ENCODE measurements at regions not wholly inside any gene's neighbourhood (a gene's known extent, or its start where the extent isn't known, plus 50 kb on each side); places are given as distances from the start of the nearest gene placed in this dataset.

GRCh38 chr1:196007763-196008162 is 600.5 kb downstream of the KCNT2 start:
- TF ChIP-seq CTCF (IDR thresholded peaks at IDR 0.05; ENCODE audit: poor library complexity) (no peak), EZH2phosphoT487 (IDR thresholded peaks at IDR 0.05; ENCODE audit: low read depth, severe bottlenecking, unreplicated experiment) (no peak)
